ENCODE measurements at regions not wholly inside any gene's neighbourhood (a gene's known extent, or its start where the extent isn't known, plus 50 kb on each side); places are given as distances from the start of the nearest gene placed in this dataset.

GRCh38 chr1:5621692-5622091, 370.5 kb downstream of the NPHP4 start (continued):
- TF ChIP-seq ZNF462 (CRISPR knock-in tag; IDR thresholded peaks at IDR 0.05) (no peak), STAT1 (IDR thresholded peaks at IDR 0.05; ENCODE audit: unreplicated experiment) (no peak), NANOG (IDR thresholded peaks at IDR 0.05; ENCODE audit: borderline replicate concordance) (no peak), ZNF331 (CRISPR knock-in tag; IDR thresholded peaks at IDR 0.05; ENCODE audit: low read depth) (no peak)
- TF ChIP-seq, protein P1, sequence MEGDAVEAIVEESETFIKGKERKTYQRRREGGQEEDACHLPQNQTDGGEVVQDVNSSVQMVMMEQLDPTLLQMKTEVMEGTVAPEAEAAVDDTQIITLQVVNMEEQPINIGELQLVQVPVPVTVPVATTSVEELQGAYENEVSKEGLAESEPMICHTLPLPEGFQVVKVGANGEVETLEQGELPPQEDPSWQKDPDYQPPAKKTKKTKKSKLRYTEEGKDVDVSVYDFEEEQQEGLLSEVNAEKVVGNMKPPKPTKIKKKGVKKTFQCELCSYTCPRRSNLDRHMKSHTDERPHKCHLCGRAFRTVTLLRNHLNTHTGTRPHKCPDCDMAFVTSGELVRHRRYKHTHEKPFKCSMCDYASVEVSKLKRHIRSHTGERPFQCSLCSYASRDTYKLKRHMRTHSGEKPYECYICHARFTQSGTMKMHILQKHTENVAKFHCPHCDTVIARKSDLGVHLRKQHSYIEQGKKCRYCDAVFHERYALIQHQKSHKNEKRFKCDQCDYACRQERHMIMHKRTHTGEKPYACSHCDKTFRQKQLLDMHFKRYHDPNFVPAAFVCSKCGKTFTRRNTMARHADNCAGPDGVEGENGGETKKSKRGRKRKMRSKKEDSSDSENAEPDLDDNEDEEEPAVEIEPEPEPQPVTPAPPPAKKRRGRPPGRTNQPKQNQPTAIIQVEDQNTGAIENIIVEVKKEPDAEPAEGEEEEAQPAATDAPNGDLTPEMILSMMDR (conservative IDR thresholded peaks at IDR 0.05; ENCODE audit: low read depth in 2 of 2): no peak

DNA sequence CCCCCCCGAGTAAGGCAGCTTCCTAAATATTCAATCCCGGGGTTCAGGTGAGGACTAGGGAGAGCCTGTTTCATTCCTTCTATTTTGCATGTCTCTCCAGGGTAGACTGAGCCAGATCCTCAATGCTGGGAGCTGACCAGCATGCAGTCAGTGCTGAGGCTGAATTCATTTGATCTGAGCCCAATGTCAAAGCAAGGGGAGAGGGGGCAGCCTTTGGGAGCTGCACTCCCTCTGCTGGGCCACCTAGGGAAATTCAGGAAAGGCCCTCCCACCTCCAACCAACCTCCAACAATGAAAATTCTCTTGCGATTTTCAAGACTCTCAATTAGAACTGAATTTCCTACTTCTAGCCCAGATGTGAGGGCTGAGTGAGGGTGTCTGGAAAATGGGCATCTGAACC, 371.2 kb downstream of the NPHP4 start:
- Histone ChIP-seq H3K27me3 (ENCODE audit: insufficient read depth) (no peaks in the 10 kb centered on the region), H3K79me2 (replicated peaks; ENCODE audit: insufficient read depth) (no peaks in the 10 kb centered on the region), H3K9me2 (ENCODE audit: insufficient read depth) (no peaks in the 10 kb centered on the region), H3K4me1 (ENCODE audit: insufficient read depth) (no peaks in the 10 kb centered on the region), H4K20me1 (replicated peaks; ENCODE audit: insufficient read depth) (no peaks in the 10 kb centered on the region), H3F3A (replicated peaks; ENCODE audit: low read depth) (no peaks in the 10 kb centered on the region), H3K36me3 (ENCODE audit: insufficient read depth) (peaks cover 3% of the 10 kb centered on the region; the same call in 1 of the 2 replicates), H3K4me2 (no peak overlapping the region), H3K4me3 (no peak overlapping the region), H3K27ac (ENCODE audit: low read depth) (no peak overlapping the region), H2AFZ (no peak overlapping the region)
- Mint-ChIP-seq H3K4me3 (no peak overlapping the region), H3K9me3 (no peaks in the 10 kb centered on the region; the same call in 2 of the 3 replicates), H3K27ac (no peak overlapping the region), H3K27me3 (ENCODE audit: insufficient read depth, low read depth, poor library complexity) (peaks cover 11% of the 10 kb centered on the region), H3K4me1 (peaks cover 4% of the 10 kb centered on the region), H3K36me3 (ENCODE audit: low read depth) (no peaks in the 10 kb centered on the region)
- no peak for DNase-seq (ENCODE audit: low spot score)
- TF ChIP-seq ZNF114 (CRISPR knock-in tag; IDR thresholded peaks at IDR 0.05): no peak
- TF ChIP-seq STAT1 (IDR thresholded peaks at IDR 0.05; ENCODE audit: unreplicated experiment): no peak
- peak; percentile 99 for ATAC-seq
